ENCODE measurements at regions not wholly inside any gene's neighbourhood (a gene's known extent, or its start where the extent isn't known, plus 50 kb on each side); places are given as distances from the start of the nearest gene placed in this dataset.
A peak's percentile ranks its signal among the peaks of the same experiment; 100 is the strongest.

GRCh38 chr2:144166743-144167142 is 353.2 kb downstream of the ZEB2 start:
- H3K27ac ChIP-seq = no peak overlapping the region
- no peak for DNase-seq (ENCODE audit: low read depth, low spot score)

GRCh38 chr2:144165599-144166250 is 354.2 kb downstream of the ZEB2 start:
- H3K27ac ChIP-seq = no peak overlapping the region
- no peak for DNase-seq (ENCODE audit: low read depth, low spot score)

GRCh38 chr2:144163592-144163991 is 356.3 kb downstream of the ZEB2 start:
- no peak overlapping the region for H3K27ac ChIP-seq
- DNase-seq (ENCODE audit: low read depth, low spot score) = no peak

GRCh38 chr2:144162652-144163051 is 357.3 kb downstream of the ZEB2 start:
- H3K27ac ChIP-seq = no peak overlapping the region
- peak; percentile 22 for DNase-seq (ENCODE audit: low read depth, low spot score)

GRCh38 chr2:144161061-144161460 is 358.9 kb downstream of the ZEB2 start:
- no peak for DNase-seq (ENCODE audit: low read depth, low spot score)
- H3K27ac ChIP-seq = no peak overlapping the region

GRCh38 chr2:144159240-144159639 is 360.7 kb downstream of the ZEB2 start:
- no peak for DNase-seq (ENCODE audit: low read depth, low spot score)

GRCh38 chr2:144158096-144158495 is 361.8 kb downstream of the ZEB2 start:
- H3K27ac ChIP-seq = no peak overlapping the region
- DNase-seq (ENCODE audit: low read depth, low spot score) = no peak

More at GRCh38 chr2:144159240-144159639, 360.7 kb downstream of the ZEB2 start:
- H3K27ac ChIP-seq = no peak overlapping the region

GRCh38 chr2:144156736-144157640 is 362.9 kb downstream of the ZEB2 start:
- no peak for DNase-seq (ENCODE audit: low read depth, low spot score)
- no peak overlapping the region for H3K27ac ChIP-seq

GRCh38 chr2:144154205-144154604 is 365.7 kb downstream of the ZEB2 start:
- no peak for DNase-seq (ENCODE audit: low read depth, low spot score)
- no peak overlapping the region for H3K27ac ChIP-seq

- H3K27ac ChIP-seq = no peak overlapping the region
- DNase-seq (ENCODE audit: low read depth, low spot score) = no peak
These were observed 367.1 kb downstream of the ZEB2 start for GRCh38 chr2:144152817-144153271.

GRCh38 chr2:144151851-144152250 is 368.1 kb downstream of the ZEB2 start:
- no peak overlapping the region for H3K27ac ChIP-seq
- no peak for DNase-seq (ENCODE audit: low read depth, low spot score)

- H3K27ac ChIP-seq = no peak overlapping the region
- DNase-seq (ENCODE audit: low read depth, low spot score) = no peak
These were observed 368.5 kb downstream of the ZEB2 start for GRCh38 chr2:144151405-144151804.

GRCh38 chr2:144147356-144147755 is 372.6 kb downstream of the ZEB2 start:
- DNase-seq (ENCODE audit: low read depth, low spot score) = no peak
- H3K27ac ChIP-seq = no peak overlapping the region

GRCh38 chr2:144146876-144147275 is 373.0 kb downstream of the ZEB2 start:
- DNase-seq (ENCODE audit: low read depth, low spot score) = no peak

GRCh38 chr2:144146076-144146475 is 373.8 kb downstream of the ZEB2 start:
- no peak for DNase-seq (ENCODE audit: low read depth, low spot score)
- H3K27ac ChIP-seq = no peak overlapping the region

More at GRCh38 chr2:144146876-144147275, 373.0 kb downstream of the ZEB2 start:
- no peak overlapping the region for H3K27ac ChIP-seq

- DNase-seq (ENCODE audit: low read depth, low spot score) = no peak
- no peak overlapping the region for H3K27ac ChIP-seq
These were observed 376.4 kb downstream of the ZEB2 start for GRCh38 chr2:144143294-144144151.

GRCh38 chr2:144140891-144141290 is 379.0 kb downstream of the ZEB2 start:
- H3K27ac ChIP-seq = no peak overlapping the region
- no peak for DNase-seq (ENCODE audit: low read depth, low spot score)

GRCh38 chr2:144137705-144138428 is 382.1 kb downstream of the ZEB2 start:
- no peak for DNase-seq (ENCODE audit: low read depth, low spot score)
- H3K27ac ChIP-seq = no peak overlapping the region

- DNase-seq (ENCODE audit: low read depth, low spot score) = no peak
- no peak overlapping the region for H3K27ac ChIP-seq
These were observed 382.6 kb downstream of the ZEB2 start for GRCh38 chr2:144137272-144137671.
